H1 (cell line): ENCODE measurements at regions not wholly inside any gene's neighbourhood (a gene's known extent, or its start where the extent isn't known, plus 50 kb on each side); places are given as distances from the start of the nearest gene placed in this dataset.

Experiments
- EP300 ChIP-seq, 2 experiments: IDR thresholded peaks; 1 replicate in 1 of 2; 2 replicates in 1 of 2; pipeline ENCODE4 v1.6.1; 2011 to 2012; ENCODE audit warnings: low read depth in 2 of 2, low read length in 2 of 2, mild to moderate bottlenecking in 2 of 2, borderline replicate concordance in 1 of 2, inconsistent platforms in 1 of 2, moderate library complexity in 1 of 2
- EZH2 ChIP-seq: fragments of 200-600 bp; sonication (generic); IDR thresholded peaks from 2 replicates; pipeline ENCODE4 v1.7.1; 2012; ENCODE audit warnings: low read depth, mild to moderate bottlenecking, moderate library complexity, low read length, inconsistent platforms; ENCODE audit not compliant: severe bottlenecking
- GABPA ChIP-seq: IDR thresholded peaks from 2 replicates; pipeline ENCODE4 v1.6.1; 2011; ENCODE audit warnings: mild to moderate bottlenecking, low read length, moderate library complexity, borderline replicate concordance; ENCODE audit not compliant: insufficient read depth
- POLR2AphosphoS5 ChIP-seq: IDR thresholded peaks from 2 replicates; pipeline ENCODE4 v1.6.1; 2011; ENCODE audit warnings: low read depth, low read length
- RAD21 ChIP-seq, 2 experiments: IDR thresholded peaks in 1 of 2; conservative IDR thresholded peaks in 1 of 2; 2 replicates each; pipeline ENCODE4 v1.6.1; 2011; ENCODE audit warnings: low read depth in 2 of 2, low read length in 2 of 2, improper control_type of control experiment in 1 of 2, inconsistent platforms in 1 of 2, mild to moderate bottlenecking in 1 of 2, moderate library complexity in 1 of 2
- RFX5 ChIP-seq: IDR thresholded peaks from 2 replicates; pipeline ENCODE4 v1.6.1; 2011; ENCODE audit warnings: low read depth, low read length, improper control_type of control experiment, borderline replicate concordance
- TAF1 ChIP-seq: IDR thresholded peaks from 2 replicates; pipeline ENCODE4 v1.6.1; 2011; ENCODE audit warnings: mild to moderate bottlenecking, low read depth, low read length
- ZNF274 ChIP-seq: IDR thresholded peaks from 2 replicates; pipeline ENCODE4 v1.7.0; 2012; ENCODE audit warnings: low read length, borderline replicate concordance; ENCODE audit errors: extremely low read depth
- TF ChIP-seq, protein P1 (sequence below), 3 experiments: IDR thresholded peaks; 1 replicate in 2 of 3; 2 replicates in 1 of 3; pipeline versions ENCODE4 v1.5.1 to v1.6.1; 2011; ENCODE audit warnings: low read length in 3 of 3, mild to moderate bottlenecking in 3 of 3, inconsistent platforms in 2 of 3, low read depth in 1 of 3, moderate library complexity in 1 of 3; ENCODE audit not compliant: insufficient read depth in 1 of 3; ENCODE audit errors: control extremely low read depth in 1 of 3
- TF ChIP-seq, protein P2 (sequence below): IDR thresholded peaks from 2 replicates; pipeline ENCODE4 v1.6.1; 2012; ENCODE audit warnings: inconsistent platforms

DNA sequence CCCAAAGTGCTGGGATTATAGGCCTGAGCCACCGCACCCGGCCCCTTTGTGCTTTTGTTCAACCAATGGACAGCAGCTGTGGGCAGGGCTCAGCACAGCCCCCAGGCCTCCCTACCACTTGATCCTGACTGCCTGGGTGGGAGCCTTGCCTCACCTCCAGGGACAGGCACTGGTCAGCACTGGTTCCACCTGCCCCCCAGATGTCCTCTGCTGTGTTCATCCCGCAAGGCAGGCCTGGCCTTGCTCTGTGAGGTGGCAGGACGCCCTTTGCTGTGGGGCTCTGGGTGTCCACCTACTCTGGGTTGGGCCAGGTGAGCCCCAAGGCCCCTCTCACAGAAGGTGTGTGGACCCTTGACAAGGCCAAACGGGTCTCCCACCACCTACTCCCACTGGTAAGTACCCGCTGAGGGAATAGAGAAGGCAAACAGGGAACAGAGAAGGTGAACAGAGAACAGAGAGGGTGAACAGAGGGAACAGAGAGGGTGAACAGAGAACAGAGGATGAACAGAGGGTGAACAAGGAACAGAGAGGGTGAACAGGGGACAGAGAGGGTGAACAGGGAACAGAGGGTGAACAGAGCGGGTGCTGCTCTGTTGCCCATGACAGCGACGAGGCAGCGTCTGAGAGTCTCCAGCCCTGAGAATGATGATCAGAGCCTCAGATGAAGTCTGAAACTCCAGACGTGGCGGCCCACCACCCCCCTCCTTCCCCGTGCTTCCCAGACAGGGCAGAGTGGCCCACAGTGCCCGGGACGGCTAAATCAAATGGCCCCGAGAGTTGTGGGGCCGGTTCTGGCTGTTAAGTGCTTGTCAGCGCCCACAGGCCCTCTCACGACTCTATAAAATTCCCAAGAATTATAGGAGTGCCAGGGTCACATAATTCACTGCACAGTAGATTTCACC, 55.0 kb upstream of the NKX1-1 start:
- no peak for TF ChIP-seq RFX5
- TF ChIP-seq, protein P1, sequence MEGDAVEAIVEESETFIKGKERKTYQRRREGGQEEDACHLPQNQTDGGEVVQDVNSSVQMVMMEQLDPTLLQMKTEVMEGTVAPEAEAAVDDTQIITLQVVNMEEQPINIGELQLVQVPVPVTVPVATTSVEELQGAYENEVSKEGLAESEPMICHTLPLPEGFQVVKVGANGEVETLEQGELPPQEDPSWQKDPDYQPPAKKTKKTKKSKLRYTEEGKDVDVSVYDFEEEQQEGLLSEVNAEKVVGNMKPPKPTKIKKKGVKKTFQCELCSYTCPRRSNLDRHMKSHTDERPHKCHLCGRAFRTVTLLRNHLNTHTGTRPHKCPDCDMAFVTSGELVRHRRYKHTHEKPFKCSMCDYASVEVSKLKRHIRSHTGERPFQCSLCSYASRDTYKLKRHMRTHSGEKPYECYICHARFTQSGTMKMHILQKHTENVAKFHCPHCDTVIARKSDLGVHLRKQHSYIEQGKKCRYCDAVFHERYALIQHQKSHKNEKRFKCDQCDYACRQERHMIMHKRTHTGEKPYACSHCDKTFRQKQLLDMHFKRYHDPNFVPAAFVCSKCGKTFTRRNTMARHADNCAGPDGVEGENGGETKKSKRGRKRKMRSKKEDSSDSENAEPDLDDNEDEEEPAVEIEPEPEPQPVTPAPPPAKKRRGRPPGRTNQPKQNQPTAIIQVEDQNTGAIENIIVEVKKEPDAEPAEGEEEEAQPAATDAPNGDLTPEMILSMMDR (IDR thresholded peaks at IDR 0.05; ENCODE audit: control extremely low read depth in 1 of 3, insufficient read depth in 1 of 3, low read depth in 1 of 3, low read length in 3 of 3), result no peak
- no peak for TF ChIP-seq ZNF274
- no peak for TF ChIP-seq GABPA
- no peak for TF ChIP-seq RAD21 (IDR thresholded peaks at IDR 0.05 in 1 of 2, conservative IDR thresholded peaks at IDR 0.05 in 1 of 2; ENCODE audit: low read depth in 2 of 2, low read length in 2 of 2)
- TF ChIP-seq POLR2AphosphoS5, result no peak
- TF ChIP-seq EP300 (IDR thresholded peaks at IDR 0.05; ENCODE audit: borderline replicate concordance in 1 of 2, low read depth in 2 of 2, low read length in 2 of 2), result no peak
- TF ChIP-seq, protein P2, sequence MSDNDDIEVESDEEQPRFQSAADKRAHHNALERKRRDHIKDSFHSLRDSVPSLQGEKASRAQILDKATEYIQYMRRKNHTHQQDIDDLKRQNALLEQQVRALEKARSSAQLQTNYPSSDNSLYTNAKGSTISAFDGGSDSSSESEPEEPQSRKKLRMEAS, result no peak
- TF ChIP-seq EZH2, result no peak
- no peak for TF ChIP-seq TAF1
